Colonic mucosa (tissue), 4 donors: ENCODE measurements at regions not wholly inside any gene's neighbourhood (a gene's known extent, or its start where the extent isn't known, plus 50 kb on each side); places are given as distances from the start of the nearest gene placed in this dataset.

ENCODE experiments used
- DNase-seq: peaks from one replicate; pipeline ENCODE4 v3.0.0-alpha.2; 2020
- H3K27ac ChIP-seq: fragments of 200-600 bp; one replicate; pipeline ENCODE4 v1.8.0; 2021
- H3K27me3 ChIP-seq: fragments of 200-600 bp; one replicate; pipeline ENCODE4 v1.8.0; 2021
- H3K36me3 ChIP-seq: fragments of 200-600 bp; one replicate; pipeline ENCODE4 v1.8.0; 2021
- H3K4me1 ChIP-seq: fragments of 200-600 bp; one replicate; pipeline ENCODE4 v1.8.0; 2021; ENCODE audit warnings: mild to moderate bottlenecking
- H3K4me3 ChIP-seq: fragments of 200-600 bp; one replicate; pipeline ENCODE4 v1.8.0; 2021
- H3K9ac ChIP-seq, 2 donors: one replicate each; pipeline ENCODE4 v1.7.0; 2013; ENCODE audit warnings: control low read depth in 2 of 2, low read depth in 2 of 2, low read length in 2 of 2
- H3K9me3 ChIP-seq: fragments of 200-600 bp; one replicate; pipeline ENCODE4 v1.8.0; 2021
- CTCF ChIP-seq: fragments of 200-600 bp; IDR thresholded peaks from one replicate; pipeline ENCODE4 v1.8.0; 2022; ENCODE audit warnings: antibody characterized with exemption, mild to moderate bottlenecking
- intact Hi-C: fragments of 100-400 bp; cut with DNase I; formaldehyde crosslinking; loops from one replicate; pipeline ENCODE4 v1.14.1; 2022
- donor health status: healthy.
- donor health status: DM: no; HTN: no; CAD: no.
- donor health status: DM: no; HTN: no; CAD: no.

GRCh38 chr5:58248221-58248620, 211.7 kb downstream of the PLK2 start:
- no peaks in the 10 kb centered on the region for H3K36me3 ChIP-seq
- no peak for DNase-seq
- H3K4me1 ChIP-seq: no peaks in the 10 kb centered on the region
- intact Hi-C loops: no loop called here
- H3K9me3 ChIP-seq: no peaks in the 10 kb centered on the region
- no peak overlapping the region for H3K4me3 ChIP-seq
- H3K27ac ChIP-seq: no peak overlapping the region
- H3K27me3 ChIP-seq: no peaks in the 10 kb centered on the region
- no peak for TF ChIP-seq CTCF
- H3K9ac ChIP-seq: no peak overlapping the region

GRCh38 chr5:58246461-58246944, 213.4 kb downstream of the PLK2 start:
- Histone ChIP-seq H3K9me3 (no peaks in the 10 kb centered on the region), H3K4me3 (no peak overlapping the region), H3K27me3 (no peaks in the 10 kb centered on the region), H3K4me1 (no peaks in the 10 kb centered on the region), H3K27ac (no peak overlapping the region), H3K9ac (no peak overlapping the region), H3K36me3 (no peaks in the 10 kb centered on the region)
- DNase-seq: no peak
- intact Hi-C loops: no loop called here
- TF ChIP-seq CTCF: no peak

GRCh38 chr5:58245476-58245840, 214.4 kb downstream of the PLK2 start:
- TF ChIP-seq CTCF: no peak
- H3K27ac ChIP-seq: no peak overlapping the region
- no peaks in the 10 kb centered on the region for H3K27me3 ChIP-seq
- H3K4me1 ChIP-seq: no peaks in the 10 kb centered on the region
- no peaks in the 10 kb centered on the region for H3K36me3 ChIP-seq
- no peak overlapping the region for H3K9ac ChIP-seq
- intact Hi-C loops: no loop called here
- H3K9me3 ChIP-seq: no peaks in the 10 kb centered on the region
- no peak overlapping the region for H3K4me3 ChIP-seq
- DNase-seq: no peak

- H3K27me3 ChIP-seq: no peaks in the 10 kb centered on the region
- no peak for TF ChIP-seq CTCF
- no peak for DNase-seq
- intact Hi-C loops: no loop called here
- H3K36me3 ChIP-seq: no peaks in the 10 kb centered on the region
- H3K27ac ChIP-seq: no peak overlapping the region
- no peaks in the 10 kb centered on the region for H3K4me1 ChIP-seq
- H3K9me3 ChIP-seq: no peaks in the 10 kb centered on the region
- H3K9ac ChIP-seq: no peak overlapping the region
- H3K4me3 ChIP-seq: no peak overlapping the region
These were observed 214.9 kb downstream of the PLK2 start for GRCh38 chr5:58244819-58245475.

- Histone ChIP-seq H3K27me3 (no peaks in the 10 kb centered on the region), H3K9me3 (no peaks in the 10 kb centered on the region), H3K27ac (peak overlapping the region; percentile 6), H3K4me1 (no peaks in the 10 kb centered on the region), H3K36me3 (no peaks in the 10 kb centered on the region), H3K4me3 (no peak overlapping the region), H3K9ac (no peak overlapping the region)
- DNase-seq: no peak
- no peak for TF ChIP-seq CTCF
- intact Hi-C loops: no loop called here
These were observed 218.5 kb downstream of the PLK2 start for GRCh38 chr5:58241389-58241788.
